OCI-LY1 (cell line): ENCODE measurements at regions not wholly inside any gene's neighbourhood (a gene's known extent, or its start where the extent isn't known, plus 50 kb on each side); places are given as distances from the start of the nearest gene placed in this dataset.
"Not testable (repeated sequence)": the region's sequence is repeated elsewhere in the genome, so short reads cannot be mapped to it uniquely, and the experiment has no call there.

Experiments used
- H2AFZ ChIP-seq: fragments of 200-600 bp; sonication (generic), shearing (Covaris generic); 2 replicates; pipeline ENCODE4 v1.6.0; 2014; ENCODE audit warnings: antibody characterized with exemption, mild to moderate bottlenecking, low read length
- H3F3A ChIP-seq: fragments of 200-600 bp; sonication (generic), shearing (Covaris generic); 2 replicates; pipeline ENCODE4 v1.6.0; 2014; ENCODE audit warnings: mild to moderate bottlenecking, antibody characterized with exemption, low read length, moderate library complexity; ENCODE audit not compliant: insufficient read depth
- H3K27ac ChIP-seq: fragments of 200-600 bp; sonication (generic); 2 replicates; pipeline ENCODE4 v1.5.1; 2014; ENCODE audit warnings: low read length, mixed run types, mild to moderate bottlenecking, low read depth; ENCODE audit not compliant: poor library complexity, severe bottlenecking
- H3K27me3 ChIP-seq: fragments of 200-600 bp; sonication (generic); 2 replicates; pipeline ENCODE4 v1.6.0; 2014; ENCODE audit warnings: antibody characterized with exemption, mild to moderate bottlenecking, low read length, moderate library complexity; ENCODE audit not compliant: insufficient read depth
- H3K36me3 ChIP-seq: fragments of 200-600 bp; sonication (generic); 2 replicates; pipeline ENCODE4 v1.6.1; 2014; ENCODE audit warnings: mild to moderate bottlenecking, antibody characterized with exemption, low read length, moderate library complexity, mixed read lengths; ENCODE audit not compliant: insufficient read depth
- H3K4me1 ChIP-seq: fragments of 200-600 bp; sonication (generic); 2 replicates; pipeline ENCODE4 v1.5.1; 2014; ENCODE audit warnings: mild to moderate bottlenecking, low read length, moderate library complexity; ENCODE audit not compliant: insufficient read depth, severe bottlenecking
- H3K4me2 ChIP-seq: fragments of 200-600 bp; sonication (generic), shearing (Covaris generic); 2 replicates; pipeline ENCODE4 v1.6.1; 2014; ENCODE audit warnings: low read length
- H3K4me3 ChIP-seq: fragments of 200-600 bp; sonication (generic); 2 replicates; pipeline ENCODE4 v1.5.1; 2014; ENCODE audit warnings: low read length, low read depth, mild to moderate bottlenecking, mixed read lengths; ENCODE audit not compliant: poor library complexity, severe bottlenecking
- H3K79me2 ChIP-seq: fragments of 200-600 bp; shearing (Covaris generic); 2 replicates; pipeline ENCODE4 v1.6.1; 2016; ENCODE audit warnings: mixed run types, low read length, mixed read lengths; ENCODE audit not compliant: insufficient read depth
- H3K9ac ChIP-seq: fragments of 200-600 bp; sonication (generic), shearing (Covaris generic); 2 replicates; pipeline ENCODE4 v1.6.1; 2014; ENCODE audit warnings: mild to moderate bottlenecking, low read length, mixed read lengths
- H3K9me2 ChIP-seq: fragments of 200-600 bp; sonication (generic), shearing (Covaris generic); 2 replicates; pipeline ENCODE4 v1.6.1; 2014; ENCODE audit warnings: low read depth, mild to moderate bottlenecking, low read length, mixed read lengths
- H3K9me3 ChIP-seq: fragments of 200-600 bp; shearing (Covaris generic); 2 replicates; pipeline ENCODE4 v1.6.1; 2014; ENCODE audit warnings: low read length, mixed read lengths
- H4K20me1 ChIP-seq: fragments of 200-600 bp; sonication (generic), shearing (Covaris generic); 2 replicates; pipeline ENCODE4 v1.6.0; 2016; ENCODE audit warnings: mild to moderate bottlenecking, low read length; ENCODE audit not compliant: insufficient read depth
- TF ChIP-seq, protein P1 (sequence below): fragments of 200-600 bp; sonication (generic), shearing (Covaris generic); IDR thresholded peaks from 2 replicates; pipeline ENCODE4 v1.5.1; 2017; ENCODE audit warnings: mild to moderate bottlenecking, antibody characterized with exemption, low read length, moderate library complexity, mixed read lengths

DNA sequence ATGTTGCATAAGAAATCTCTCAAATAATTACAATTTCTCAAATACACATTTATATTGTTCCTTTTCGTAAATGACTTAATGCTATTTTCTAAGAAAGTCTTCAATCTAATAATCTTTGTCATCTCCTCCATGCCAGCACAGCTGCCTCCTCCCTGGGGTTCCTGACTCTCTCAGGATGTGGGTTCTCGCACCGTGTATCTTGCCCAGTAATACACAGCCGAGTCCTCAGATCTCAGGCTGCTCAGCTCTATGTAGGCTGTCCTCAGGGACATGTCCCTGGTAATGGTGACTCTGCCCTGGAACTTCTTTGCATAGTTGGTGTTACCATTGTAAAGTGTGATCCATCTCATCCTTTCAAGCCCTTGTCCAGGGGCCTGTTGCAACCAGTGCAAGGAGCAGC is 1177.3 kb downstream of the TMEM121 start:
- not testable (repeated sequence) for H3K36me3 ChIP-seq

DNA sequence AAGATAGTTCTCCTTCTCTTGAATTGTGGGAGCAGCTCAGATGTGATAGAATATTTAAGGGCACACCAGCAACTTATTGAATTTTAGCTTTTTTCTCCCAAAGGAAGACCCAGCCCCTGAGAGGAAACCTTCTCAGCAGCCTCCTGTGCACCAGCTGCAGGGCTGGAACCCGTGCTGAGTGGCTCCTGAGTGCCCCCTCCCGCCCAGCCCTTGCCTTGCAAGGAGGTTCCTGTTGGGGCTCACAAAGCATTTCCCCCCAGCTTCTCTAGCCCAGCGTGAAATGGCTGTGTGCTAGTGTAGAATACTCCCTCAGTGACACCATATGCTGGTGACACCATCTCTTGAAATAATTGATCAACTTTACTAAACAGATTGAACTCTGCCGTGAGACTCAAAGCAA is 1180.1 kb downstream of the TMEM121 start:
- H3K9ac ChIP-seq, H3K4me2 ChIP-seq, H3K9me3 ChIP-seq, H3K27me3 ChIP-seq, H3K36me3 ChIP-seq, H3K4me1 ChIP-seq, H4K20me1 ChIP-seq, H3K27ac ChIP-seq, H3K4me3 ChIP-seq, H2AFZ ChIP-seq, H3F3A ChIP-seq, H3K79me2 ChIP-seq, H3K9me2 ChIP-seq: not testable (repeated sequence)

More for the DNA sequence above, 1177.3 kb downstream of the TMEM121 start:
- not testable (repeated sequence) for H4K20me1 ChIP-seq, H3K9me2 ChIP-seq, H3K9me3 ChIP-seq, H3K79me2 ChIP-seq, H3K27ac ChIP-seq, H3K4me2 ChIP-seq, H3K4me3 ChIP-seq, H3K27me3 ChIP-seq, H3K9ac ChIP-seq, H3F3A ChIP-seq, H2AFZ ChIP-seq
- peaks cover 12% of the 10 kb centered on the region for H3K4me1 ChIP-seq

DNA sequence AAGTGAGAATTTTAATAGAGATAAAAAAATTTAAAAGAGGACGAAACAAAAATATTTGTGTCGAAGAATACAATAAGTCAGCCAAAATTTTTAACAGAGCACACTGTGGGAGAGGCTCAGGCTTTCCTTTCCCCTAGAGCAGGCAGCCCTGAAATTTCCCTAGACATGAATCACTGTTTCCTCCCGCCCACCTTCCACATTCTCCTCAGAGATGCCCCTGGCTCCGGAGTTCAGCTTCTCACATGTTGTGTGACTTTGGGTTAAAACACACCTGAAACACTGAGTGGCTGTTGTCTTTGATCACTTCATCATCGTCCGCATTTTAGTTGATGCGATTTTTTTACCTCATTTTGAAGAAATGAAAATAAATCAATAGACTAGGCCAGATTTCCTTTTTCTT is 1183.8 kb downstream of the TMEM121 start:
- not testable (repeated sequence) for H2AFZ ChIP-seq, H4K20me1 ChIP-seq, H3F3A ChIP-seq, H3K27ac ChIP-seq, H3K4me3 ChIP-seq, H3K27me3 ChIP-seq, H3K9me2 ChIP-seq, H3K4me2 ChIP-seq, H3K79me2 ChIP-seq, H3K36me3 ChIP-seq, H3K9me3 ChIP-seq, H3K9ac ChIP-seq
- H3K4me1 ChIP-seq = peaks cover 16% of the 10 kb centered on the region

DNA sequence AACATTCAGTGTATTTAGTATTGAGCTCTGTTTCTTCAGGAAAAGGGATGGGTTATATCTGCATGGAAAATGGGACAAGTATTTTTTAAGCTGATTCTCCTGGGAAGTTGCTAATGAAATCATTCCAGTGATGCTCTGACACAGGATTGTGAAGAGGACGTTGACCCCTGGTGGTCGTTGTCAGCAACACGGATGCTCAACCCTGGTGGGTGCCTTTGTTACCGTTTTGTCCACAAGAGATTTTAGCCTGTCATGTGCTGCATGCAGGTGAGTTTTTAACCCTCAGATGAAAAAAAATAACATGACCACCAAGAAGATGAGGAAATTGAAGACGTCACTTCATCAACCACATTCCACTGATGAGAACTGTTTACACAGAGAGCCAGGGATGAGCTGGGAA is 1186.1 kb downstream of the TMEM121 start:
- TF ChIP-seq, protein P1, sequence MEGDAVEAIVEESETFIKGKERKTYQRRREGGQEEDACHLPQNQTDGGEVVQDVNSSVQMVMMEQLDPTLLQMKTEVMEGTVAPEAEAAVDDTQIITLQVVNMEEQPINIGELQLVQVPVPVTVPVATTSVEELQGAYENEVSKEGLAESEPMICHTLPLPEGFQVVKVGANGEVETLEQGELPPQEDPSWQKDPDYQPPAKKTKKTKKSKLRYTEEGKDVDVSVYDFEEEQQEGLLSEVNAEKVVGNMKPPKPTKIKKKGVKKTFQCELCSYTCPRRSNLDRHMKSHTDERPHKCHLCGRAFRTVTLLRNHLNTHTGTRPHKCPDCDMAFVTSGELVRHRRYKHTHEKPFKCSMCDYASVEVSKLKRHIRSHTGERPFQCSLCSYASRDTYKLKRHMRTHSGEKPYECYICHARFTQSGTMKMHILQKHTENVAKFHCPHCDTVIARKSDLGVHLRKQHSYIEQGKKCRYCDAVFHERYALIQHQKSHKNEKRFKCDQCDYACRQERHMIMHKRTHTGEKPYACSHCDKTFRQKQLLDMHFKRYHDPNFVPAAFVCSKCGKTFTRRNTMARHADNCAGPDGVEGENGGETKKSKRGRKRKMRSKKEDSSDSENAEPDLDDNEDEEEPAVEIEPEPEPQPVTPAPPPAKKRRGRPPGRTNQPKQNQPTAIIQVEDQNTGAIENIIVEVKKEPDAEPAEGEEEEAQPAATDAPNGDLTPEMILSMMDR = peak; percentile 19; the same call in 1 of the 2 replicates
- not testable (repeated sequence) for H4K20me1 ChIP-seq, H2AFZ ChIP-seq, H3K27me3 ChIP-seq, H3K79me2 ChIP-seq, H3F3A ChIP-seq, H3K9me2 ChIP-seq, H3K27ac ChIP-seq, H3K4me2 ChIP-seq, H3K4me3 ChIP-seq, H3K9ac ChIP-seq, H3K9me3 ChIP-seq, H3K36me3 ChIP-seq
- peaks cover 16% of the 10 kb centered on the region for H3K4me1 ChIP-seq

DNA sequence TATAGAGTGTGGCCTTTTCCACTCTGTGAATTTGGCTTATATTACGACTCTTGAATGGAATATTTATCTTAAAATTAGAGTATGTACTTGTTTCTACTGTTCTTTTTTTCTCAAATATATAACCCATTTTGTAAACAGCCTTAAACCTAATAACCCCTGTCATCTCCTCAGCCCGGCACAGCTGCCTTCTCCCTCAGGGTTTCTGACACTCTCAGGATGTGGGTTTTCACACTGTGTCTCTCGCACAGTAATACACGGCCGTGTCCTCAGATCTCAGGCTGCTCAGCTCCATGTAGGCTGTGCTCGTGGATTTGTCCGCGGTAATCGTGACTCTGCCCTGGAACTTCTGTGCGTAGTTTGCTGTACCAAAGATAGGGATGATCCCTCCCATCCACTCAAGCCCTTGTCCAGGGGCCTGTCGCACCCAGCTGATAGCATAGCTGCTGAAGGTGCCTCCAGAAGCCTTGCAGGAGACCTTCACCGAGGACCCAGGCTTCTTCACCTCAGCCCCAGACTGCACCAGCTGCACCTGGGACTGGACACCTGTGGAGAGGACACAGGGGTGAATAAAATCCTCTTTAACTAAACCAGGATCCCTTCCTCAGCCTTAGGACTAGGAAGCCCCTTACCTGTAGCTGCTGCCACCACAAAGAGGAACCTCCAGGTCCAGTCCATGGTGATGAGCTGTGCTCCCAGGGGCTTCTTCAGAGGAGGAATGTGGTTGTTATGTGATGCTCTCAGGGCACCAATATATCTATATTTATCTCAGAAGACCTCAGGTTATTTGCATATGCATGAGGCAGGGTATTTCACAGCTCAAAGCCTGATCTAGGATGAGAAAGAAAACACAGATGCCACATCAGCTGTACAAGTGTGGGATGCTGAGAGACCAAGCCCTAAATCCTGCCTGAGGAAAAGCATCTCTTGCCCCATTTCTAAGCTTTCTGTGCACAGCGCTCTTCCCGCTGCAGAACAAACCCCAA is 1188.4 kb downstream of the TMEM121 start:
- H2AFZ ChIP-seq, H3K27ac ChIP-seq, H3K27me3 ChIP-seq, H3F3A ChIP-seq, H3K79me2 ChIP-seq, H3K9me3 ChIP-seq, H3K9me2 ChIP-seq, H3K9ac ChIP-seq, H3K4me3 ChIP-seq, H3K36me3 ChIP-seq, H3K4me2 ChIP-seq, H4K20me1 ChIP-seq: not testable (repeated sequence)
- peaks cover 16% of the 10 kb centered on the region for H3K4me1 ChIP-seq

DNA sequence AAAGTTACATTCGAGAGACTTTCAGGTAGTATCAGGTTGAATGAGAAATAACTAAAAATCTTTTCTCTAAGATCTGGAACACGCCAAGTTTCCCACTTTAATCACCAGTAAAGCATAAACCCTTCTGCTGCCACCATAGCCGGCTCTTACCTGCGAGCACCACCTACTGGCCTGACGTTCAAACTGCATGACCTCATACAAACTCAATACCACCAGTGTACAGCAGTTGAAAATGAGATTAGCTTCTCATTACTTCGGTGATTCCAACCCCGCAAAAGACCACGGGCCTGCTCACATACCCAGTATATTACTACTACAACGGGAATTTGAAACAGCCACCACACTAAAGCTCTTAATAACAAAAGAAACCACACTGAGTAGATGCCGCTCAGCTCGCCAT is 1191.2 kb downstream of the TMEM121 start:
- H2AFZ ChIP-seq, H3K9ac ChIP-seq: not testable (repeated sequence)
- peaks cover 16% of the 10 kb centered on the region for H3K4me1 ChIP-seq

DNA sequence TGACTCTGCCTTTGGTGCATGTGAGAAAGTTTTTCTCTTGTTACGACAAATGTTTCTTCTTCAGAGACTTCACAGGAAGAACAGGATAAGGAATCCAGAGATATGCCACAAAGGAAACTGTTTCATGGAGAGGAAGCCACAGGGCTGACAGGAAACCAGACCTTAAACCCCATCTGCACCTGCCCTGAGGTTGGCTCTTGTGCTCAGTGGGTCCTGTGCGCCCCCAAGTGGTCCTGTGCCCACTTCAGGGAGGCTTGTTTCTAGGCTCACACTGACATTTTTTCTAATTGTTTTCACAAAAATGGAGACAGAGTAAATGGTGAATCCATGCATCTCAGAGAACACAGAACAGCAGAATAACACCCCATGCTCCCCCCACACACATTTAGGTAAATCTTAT is 1193.5 kb downstream of the TMEM121 start:
- not testable (repeated sequence) for H3K4me1 ChIP-seq, H3K36me3 ChIP-seq, H3K9me3 ChIP-seq, H3K27ac ChIP-seq, H3K27me3 ChIP-seq, H3K9ac ChIP-seq, H3K4me2 ChIP-seq, H4K20me1 ChIP-seq, H3K79me2 ChIP-seq, H3K4me3 ChIP-seq, H3K9me2 ChIP-seq, H3F3A ChIP-seq, H2AFZ ChIP-seq

More for the DNA sequence above, 1191.2 kb downstream of the TMEM121 start:
- H3K4me3 ChIP-seq, H3K79me2 ChIP-seq, H4K20me1 ChIP-seq, H3K9me3 ChIP-seq, H3K27ac ChIP-seq, H3F3A ChIP-seq, H3K4me2 ChIP-seq, H3K27me3 ChIP-seq, H3K36me3 ChIP-seq, H3K9me2 ChIP-seq: not testable (repeated sequence)
